ENCODE measurements at regions not wholly inside any gene's neighbourhood (a gene's known extent, or its start where the extent isn't known, plus 50 kb on each side); places are given as distances from the start of the nearest gene placed in this dataset. TPM values are rescaled to one million over a fixed set of nuclear protein-coding genes. Genes with fewer than 3 reads are reported as not detected.

DNA sequence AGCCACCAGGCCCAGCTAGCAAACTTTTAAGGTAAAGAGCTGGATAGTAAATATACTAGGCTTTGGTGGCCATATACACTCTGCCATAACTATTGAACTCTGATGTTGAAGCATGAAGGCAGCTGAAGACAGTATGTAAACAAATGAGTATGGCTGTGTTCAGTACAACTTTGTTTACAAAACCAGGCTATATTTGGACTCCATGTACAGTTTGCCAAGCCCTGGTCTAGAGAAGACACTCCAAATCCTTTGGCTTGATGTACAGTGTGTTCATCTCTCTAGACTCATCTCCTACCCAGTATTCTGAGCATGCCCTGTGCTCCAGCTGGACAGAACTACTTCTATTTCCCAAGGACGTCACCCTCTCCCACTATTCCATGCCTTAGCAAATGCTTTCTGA, 54.3 kb upstream of the MEGF10 start:
- H3K4me1 ChIP-seq, result no peaks in the 10 kb centered on the region
- H3K27ac ChIP-seq, result no peak overlapping the region
- intact Hi-C loops (cut with DNase I), result no loop called here
- H3K4me3 ChIP-seq (replicated peaks in 1 of 3), result no peak overlapping the region
- no peaks in the 10 kb centered on the region for H3K36me3 ChIP-seq
- WGBS, 2 donors, result 82 to 92% methylated on average over 1 of the region's 1 CpG
- no peak for DNase-seq
- no peaks in the 10 kb centered on the region for H3K9me3 ChIP-seq
- H3K27me3 ChIP-seq, result no peaks in the 10 kb centered on the region
- no peak for TF ChIP-seq POLR2A (IDR thresholded peaks at IDR 0.05)
- TF ChIP-seq, protein P1, sequence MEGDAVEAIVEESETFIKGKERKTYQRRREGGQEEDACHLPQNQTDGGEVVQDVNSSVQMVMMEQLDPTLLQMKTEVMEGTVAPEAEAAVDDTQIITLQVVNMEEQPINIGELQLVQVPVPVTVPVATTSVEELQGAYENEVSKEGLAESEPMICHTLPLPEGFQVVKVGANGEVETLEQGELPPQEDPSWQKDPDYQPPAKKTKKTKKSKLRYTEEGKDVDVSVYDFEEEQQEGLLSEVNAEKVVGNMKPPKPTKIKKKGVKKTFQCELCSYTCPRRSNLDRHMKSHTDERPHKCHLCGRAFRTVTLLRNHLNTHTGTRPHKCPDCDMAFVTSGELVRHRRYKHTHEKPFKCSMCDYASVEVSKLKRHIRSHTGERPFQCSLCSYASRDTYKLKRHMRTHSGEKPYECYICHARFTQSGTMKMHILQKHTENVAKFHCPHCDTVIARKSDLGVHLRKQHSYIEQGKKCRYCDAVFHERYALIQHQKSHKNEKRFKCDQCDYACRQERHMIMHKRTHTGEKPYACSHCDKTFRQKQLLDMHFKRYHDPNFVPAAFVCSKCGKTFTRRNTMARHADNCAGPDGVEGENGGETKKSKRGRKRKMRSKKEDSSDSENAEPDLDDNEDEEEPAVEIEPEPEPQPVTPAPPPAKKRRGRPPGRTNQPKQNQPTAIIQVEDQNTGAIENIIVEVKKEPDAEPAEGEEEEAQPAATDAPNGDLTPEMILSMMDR (IDR thresholded peaks at IDR 0.05), result no peak

Small RNAs in the stretch of these regions (small RNA-seq; reads per million reads assigned to genes)
- gene AC011416.2 (not detected), gene MRPS5P3 (not detected)

Data from thyroid gland (tissue), 4 donors.